GOT3 (cell line): ENCODE measurements at regions not wholly inside any gene's neighbourhood (a gene's known extent, or its start where the extent isn't known, plus 50 kb on each side); places are given as distances from the start of the nearest gene placed in this dataset.
"Not testable (repeated sequence)": the region's sequence is repeated elsewhere in the genome, so short reads cannot be mapped to it uniquely, and the experiment has no call there.

ENCODE experiments used
- DNase-seq: peaks from one replicate; lab custom pipeline; 2025; ENCODE audit warnings: mixed read lengths; lab: John Stamatoyannopoulos, UW

- DNase-seq, result no peak
These were observed 130.7 kb upstream of the NR3C1 start for GRCh38 chr5:143533978-143534760.

GRCh38 chr5:143533475-143533874 lies 130.0 kb upstream of the NR3C1 start:
- DNase-seq, result no peak

- DNase-seq, result no peak
These were observed 124.3 kb upstream of the NR3C1 start for GRCh38 chr5:143527808-143528207.

- no peak for DNase-seq
These were observed 121.7 kb upstream of the NR3C1 start for GRCh38 chr5:143525176-143525575.

- no peak for DNase-seq
These were observed 121.0 kb upstream of the NR3C1 start for GRCh38 chr5:143524338-143524945.

GRCh38 chr5:143521846-143522400 lies 118.4 kb upstream of the NR3C1 start:
- DNase-seq, result no peak

- DNase-seq, result no peak
These were observed 117.7 kb upstream of the NR3C1 start for GRCh38 chr5:143521141-143521540.

- not testable (repeated sequence) for DNase-seq
These were observed 115.7 kb upstream of the NR3C1 start for GRCh38 chr5:143519215-143519614.

- DNase-seq, result not testable (repeated sequence)
These were observed 114.3 kb upstream of the NR3C1 start for GRCh38 chr5:143517824-143518223.

GRCh38 chr5:143516249-143516648 lies 112.8 kb upstream of the NR3C1 start:
- no peak for DNase-seq

- no peak for DNase-seq
These were observed 112.3 kb upstream of the NR3C1 start for GRCh38 chr5:143515829-143516228.

- no peak for DNase-seq
These were observed 111.3 kb upstream of the NR3C1 start for GRCh38 chr5:143514616-143515335.

- no peak for DNase-seq
These were observed 110.2 kb upstream of the NR3C1 start for GRCh38 chr5:143513720-143514119.

GRCh38 chr5:143511736-143512135 lies 108.2 kb upstream of the NR3C1 start:
- DNase-seq, result no peak

GRCh38 chr5:143509758-143510221 lies 106.3 kb upstream of the NR3C1 start:
- DNase-seq, result no peak

- DNase-seq, result peak; percentile 17
These were observed 103.5 kb upstream of the NR3C1 start for GRCh38 chr5:143506836-143507552.

GRCh38 chr5:143505934-143506333 lies 102.4 kb upstream of the NR3C1 start:
- no peak for DNase-seq

- DNase-seq, result no peak
These were observed 101.9 kb upstream of the NR3C1 start for GRCh38 chr5:143505354-143505753.

- DNase-seq, result no peak
These were observed 98.0 kb upstream of the NR3C1 start for GRCh38 chr5:143501310-143502044.

- no peak for DNase-seq
These were observed 96.1 kb upstream of the NR3C1 start for GRCh38 chr5:143499480-143500114.

- no peak for DNase-seq
These were observed 95.3 kb upstream of the NR3C1 start for GRCh38 chr5:143498821-143499220.
